Anterior cingulate cortex (tissue), 58 donors: ENCODE measurements at regions not wholly inside any gene's neighbourhood (a gene's known extent, or its start where the extent isn't known, plus 50 kb on each side); places are given as distances from the start of the nearest gene placed in this dataset.
A peak's percentile ranks its signal among the peaks of the same experiment; 100 is the strongest.
"Not testable (repeated sequence)": the region's sequence is repeated elsewhere in the genome, so short reads cannot be mapped to it uniquely, and the experiment has no call there.

Source experiments
- DNase-seq, 58 donors: peaks; one replicate each; lab custom pipeline; 2025; lab: John Stamatoyannopoulos, UW

GRCh38 chr3:76497636-76498035 lies 542.3 kb upstream of the ROBO2 start:
- DNase-seq, result no peak

- DNase-seq, result no peak
These were observed 539.1 kb upstream of the ROBO2 start for GRCh38 chr3:76500746-76501275.

DNA sequence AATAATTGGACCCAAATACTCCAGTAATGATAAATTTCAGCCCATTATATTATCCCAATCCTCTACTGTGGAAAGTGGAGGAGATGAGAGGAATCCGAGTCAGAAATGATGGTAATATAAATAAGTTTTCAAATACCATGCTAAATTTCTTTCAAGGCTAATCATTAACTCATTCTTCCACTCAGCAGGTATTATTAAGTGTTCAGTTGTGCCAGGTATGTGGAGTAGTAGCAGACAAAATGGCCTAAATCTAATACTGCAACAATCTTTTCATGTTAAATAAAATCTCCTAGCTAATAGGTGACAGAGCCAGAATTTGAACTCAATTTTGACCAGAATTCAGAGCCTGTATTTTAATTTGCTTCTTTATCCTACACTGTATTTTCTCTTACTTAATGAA lies 538.6 kb upstream of the ROBO2 start:
- no peak for DNase-seq

- DNase-seq, result no peak
These were observed 537.8 kb upstream of the ROBO2 start for GRCh38 chr3:76502076-76502475.

DNA sequence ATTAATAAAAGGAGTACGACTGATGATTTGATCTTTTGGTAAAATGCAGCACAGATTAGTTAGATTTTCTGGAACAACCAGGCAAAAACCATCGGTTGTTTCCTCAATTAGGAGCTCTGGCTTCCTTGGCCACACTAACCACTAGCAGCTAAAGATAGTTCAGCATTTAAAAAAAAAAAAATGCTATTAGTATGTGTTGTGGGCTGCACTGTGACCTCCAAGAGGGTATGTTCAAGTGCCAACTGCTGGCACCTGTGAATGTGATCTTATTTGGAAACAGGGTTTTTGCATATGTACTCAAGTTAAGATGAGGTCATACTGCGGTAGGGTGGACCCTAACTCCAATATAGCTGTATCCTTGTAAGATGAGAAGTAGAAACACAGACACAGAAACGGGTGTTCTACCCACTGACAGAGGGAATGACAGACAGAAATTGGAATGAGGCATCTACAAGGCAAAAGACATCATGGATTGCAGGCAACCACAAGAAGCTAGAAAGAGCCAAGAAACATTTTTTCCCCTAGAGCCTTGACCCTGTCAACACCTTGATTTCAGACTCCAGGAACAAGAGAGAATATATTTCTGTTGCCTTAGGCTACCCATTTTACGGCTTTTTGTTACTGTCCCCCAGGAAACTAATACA lies 534.6 kb upstream of the ROBO2 start:
- no peak for DNase-seq

DNA sequence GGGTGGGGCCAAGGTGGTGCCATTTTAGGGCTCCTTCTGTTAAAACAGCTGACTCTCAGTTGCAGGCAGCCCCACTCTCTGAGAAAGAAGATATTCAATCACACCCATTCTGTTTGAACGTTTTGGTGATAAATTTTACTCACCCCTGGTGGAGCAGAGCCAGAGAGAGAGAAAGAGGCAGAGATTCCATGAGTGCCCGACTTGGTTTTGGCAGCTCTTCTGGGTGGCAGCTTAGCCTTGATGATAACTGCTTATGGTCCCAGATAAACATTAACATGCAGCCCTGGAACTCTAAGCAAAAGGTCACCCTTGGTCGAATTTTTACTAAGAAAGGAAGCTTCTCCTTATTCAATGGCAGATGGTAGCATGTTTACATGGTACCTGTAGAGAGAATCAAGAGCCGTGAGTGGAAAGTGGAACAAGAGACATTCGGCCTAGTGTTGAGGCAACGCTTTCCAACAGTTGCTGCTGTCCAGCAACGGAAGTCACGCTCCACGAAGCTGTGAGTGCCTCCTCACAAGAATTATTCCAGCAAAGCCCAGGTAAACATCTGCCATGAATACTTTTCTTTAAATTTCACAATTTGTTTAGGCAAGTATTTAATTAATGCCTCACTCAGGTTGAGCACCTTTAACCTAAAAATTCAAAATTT lies 530.6 kb upstream of the ROBO2 start:
- DNase-seq, result no peak

- DNase-seq, result no peak
These were observed 525.1 kb upstream of the ROBO2 start for GRCh38 chr3:76514836-76515235.

GRCh38 chr3:76523337-76523736 lies 516.6 kb upstream of the ROBO2 start:
- DNase-seq, result no peak

DNA sequence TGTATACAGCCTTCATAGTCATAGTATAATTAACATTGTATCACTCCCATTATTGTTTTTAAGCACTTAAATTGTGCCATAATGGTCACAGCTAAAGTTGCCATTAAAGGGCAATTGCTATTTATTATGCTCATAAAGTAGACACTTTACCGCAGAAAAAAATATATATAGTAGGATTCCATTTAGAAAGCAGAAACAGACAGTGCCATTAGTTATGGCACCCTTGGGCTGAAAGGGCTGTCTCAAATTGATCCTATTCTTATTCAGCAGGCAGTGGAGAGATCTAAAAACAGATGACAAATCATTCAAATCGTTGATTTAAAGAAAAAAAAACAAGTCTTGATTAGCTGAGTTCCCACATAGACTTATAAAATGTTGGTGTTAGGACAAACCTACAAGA lies 514.2 kb upstream of the ROBO2 start:
- no peak for DNase-seq

- no peak for DNase-seq
These were observed 512.1 kb upstream of the ROBO2 start for GRCh38 chr3:76527773-76528172.

DNA sequence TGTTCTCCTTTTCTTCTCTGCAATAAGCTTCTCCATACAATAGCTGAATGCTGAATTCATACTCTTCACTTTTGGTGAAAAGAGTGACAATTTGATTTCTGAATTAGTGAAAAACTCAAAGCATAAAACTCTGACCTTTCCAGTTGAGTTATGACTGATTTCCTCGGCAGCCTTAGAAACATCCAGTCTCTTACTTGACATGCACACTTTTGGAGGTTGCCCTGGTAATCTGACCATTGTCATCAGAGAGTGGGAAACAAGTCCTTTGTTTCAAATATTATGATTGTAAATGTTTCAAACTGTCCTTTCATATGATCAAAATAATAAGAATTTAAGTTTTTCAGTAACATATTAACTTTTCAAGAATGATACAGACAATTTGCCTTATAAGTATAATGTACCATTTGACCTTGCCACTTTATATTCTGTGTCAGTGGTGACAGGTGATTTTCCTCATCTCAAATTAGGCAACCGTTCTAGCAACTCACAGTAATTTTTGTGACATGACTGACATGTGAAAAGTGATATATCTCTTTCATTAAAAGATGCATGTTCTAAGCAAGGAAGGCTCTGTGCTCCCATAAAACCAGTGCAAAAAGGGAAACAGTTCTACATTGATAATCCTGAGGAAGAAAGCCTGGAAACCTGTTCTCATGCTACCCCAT lies 507.6 kb upstream of the ROBO2 start:
- DNase-seq, result no peak

DNA sequence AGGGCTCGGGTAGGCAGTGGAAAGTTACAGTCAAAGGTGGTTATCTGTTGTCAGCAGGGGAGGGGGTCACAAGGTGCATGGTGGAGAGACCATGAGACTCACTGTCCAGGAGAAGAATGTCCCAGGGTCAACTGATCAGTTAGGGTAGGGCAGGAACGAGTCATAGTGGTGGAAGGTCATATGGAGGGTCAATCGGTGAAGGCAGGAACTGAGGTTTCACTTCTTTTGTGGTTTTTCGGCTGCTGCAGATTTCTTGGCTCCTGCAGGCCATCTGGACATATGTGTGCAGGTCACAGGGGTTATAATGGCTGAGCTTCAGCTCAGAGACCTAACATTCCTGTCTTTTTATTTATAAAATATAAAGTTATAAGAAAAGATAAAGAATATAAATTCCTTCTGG lies 506.2 kb upstream of the ROBO2 start:
- DNase-seq, result not testable (repeated sequence)

- not testable (repeated sequence) for DNase-seq
These were observed 502.0 kb upstream of the ROBO2 start for GRCh38 chr3:76537857-76538256.

DNA sequence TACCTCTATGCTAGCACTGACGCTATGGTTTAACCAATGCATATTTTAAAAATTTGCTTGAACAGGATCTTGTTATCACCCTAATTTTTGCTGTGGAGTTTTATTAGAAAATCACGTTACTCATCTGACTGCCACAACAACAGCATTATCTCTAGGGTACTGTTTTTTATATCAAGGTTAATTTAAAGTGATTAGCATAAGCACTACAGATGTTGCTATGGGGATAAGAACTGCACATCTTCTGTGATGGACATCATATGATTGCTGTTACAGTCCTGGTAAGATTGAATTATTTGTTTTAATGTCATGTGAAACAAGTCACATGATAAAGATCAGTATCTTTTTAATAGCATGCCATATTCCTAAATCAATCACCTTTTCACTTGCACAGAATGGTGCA lies 492.2 kb upstream of the ROBO2 start:
- DNase-seq, result no peak

DNA sequence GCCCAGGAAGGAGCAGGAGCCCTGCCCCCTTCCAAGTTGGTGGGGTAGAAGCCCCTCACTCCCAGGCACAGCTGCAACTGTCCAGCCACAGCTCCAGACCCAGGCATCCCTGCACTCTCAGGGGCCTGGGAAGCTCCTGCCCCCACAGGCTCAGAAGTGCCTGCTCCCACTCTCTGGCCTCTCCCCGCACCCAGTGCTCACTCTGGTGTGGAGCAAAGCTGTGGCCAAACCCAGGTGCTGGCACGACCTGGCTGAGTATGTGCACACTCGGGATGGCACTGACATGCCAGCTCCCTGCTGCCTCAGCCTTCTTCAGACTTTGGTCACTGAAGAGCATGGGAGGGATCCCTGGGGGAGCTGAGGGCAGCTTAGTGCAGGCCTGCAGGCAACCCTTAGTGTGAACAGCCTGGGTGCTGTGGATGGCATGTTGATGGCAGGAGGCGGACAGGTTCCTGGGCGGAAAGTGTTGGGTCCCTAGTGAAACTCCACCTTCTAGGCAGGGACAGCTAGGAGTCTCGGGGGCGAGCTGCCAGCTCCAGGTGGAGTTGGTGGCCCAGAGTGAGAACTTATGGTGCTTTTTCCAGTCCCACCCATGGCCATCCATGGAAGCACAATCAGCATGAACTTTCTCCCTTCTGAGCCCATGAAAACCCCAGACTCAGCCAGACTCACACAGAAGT lies 489.2 kb upstream of the ROBO2 start:
- no peak for DNase-seq

GRCh38 chr3:76551739-76552138 lies 488.2 kb upstream of the ROBO2 start:
- peak in 22 of 58 donors; percentile 3 to 66 (median 18) for DNase-seq

DNA sequence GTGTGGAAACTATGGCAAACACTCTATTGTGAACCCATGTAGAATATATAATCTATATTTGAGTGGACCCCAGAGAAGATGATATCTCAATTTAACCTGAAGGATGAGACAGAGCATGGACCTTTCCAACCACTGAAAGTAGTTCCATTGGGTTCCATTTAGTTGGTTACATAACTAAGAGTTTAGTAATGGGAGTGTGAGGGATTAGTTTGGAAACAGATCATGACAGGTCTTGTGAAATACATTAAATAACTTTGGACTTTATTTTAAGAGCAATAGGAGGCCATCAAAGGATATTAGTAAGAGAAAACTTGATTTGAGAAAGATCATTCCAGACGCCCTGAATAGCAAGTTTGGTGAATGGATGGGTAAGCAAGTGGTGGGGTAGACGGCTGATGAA lies 487.2 kb upstream of the ROBO2 start:
- no peak for DNase-seq

GRCh38 chr3:76554707-76555106 lies 485.2 kb upstream of the ROBO2 start:
- DNase-seq, result no peak

GRCh38 chr3:76561494-76562236 lies 478.2 kb upstream of the ROBO2 start:
- DNase-seq, result no peak

GRCh38 chr3:76565496-76566210 lies 474.2 kb upstream of the ROBO2 start:
- DNase-seq, result no peak
